ENCODE measurements at regions not wholly inside any gene's neighbourhood (a gene's known extent, or its start where the extent isn't known, plus 50 kb on each side); places are given as distances from the start of the nearest gene placed in this dataset.

- Histone ChIP-seq H4K8ac (ENCODE audit: low read depth, low read length) (no peak overlapping the region), H3K27ac (ENCODE audit: low read depth, low read length) (no peak overlapping the region), H3K79me2 (ENCODE audit: control insufficient read depth, insufficient read depth, low read length, poor library complexity) (no peaks in the 10 kb centered on the region), H2AK5ac (ENCODE audit: low read length) (no peak overlapping the region), H3K18ac (ENCODE audit: low read length) (no peak overlapping the region), H2BK12ac (ENCODE audit: low read length) (no peak overlapping the region), H3K27me3 (ENCODE audit: insufficient read depth, low read length) (no peaks in the 10 kb centered on the region), H3K4ac (ENCODE audit: low read depth, low read length) (no peak overlapping the region), H2AFZ (ENCODE audit: insufficient read depth, low read length, poor library complexity) (no peak overlapping the region), H3K9me3 (ENCODE audit: insufficient read depth, low read depth, low read length) (no peaks in the 10 kb centered on the region), H3K4me2 (ENCODE audit: low read length) (no peak overlapping the region), H4K12ac (ENCODE audit: low read depth, low read length) (no peak overlapping the region), H3K4me1 (ENCODE audit: control insufficient read depth in 1 of 2, insufficient read depth in 2 of 2, low read length in 2 of 2) (no peaks in the 10 kb centered on the region), H3K23ac (ENCODE audit: low read length) (no peak overlapping the region), H3K4me3 (ENCODE audit: low read depth, low read length) (no peak overlapping the region), H2BK120ac (ENCODE audit: insufficient read depth, low read length, poor library complexity) (no peak overlapping the region), H4K91ac (ENCODE audit: low read depth, low read length) (no peak overlapping the region), H3K79me1 (ENCODE audit: low read length) (no peaks in the 10 kb centered on the region), H3K14ac (ENCODE audit: low read length) (no peak overlapping the region), H2BK5ac (ENCODE audit: low read depth, low read length, poor library complexity) (no peak overlapping the region), H3K36me3 (ENCODE audit: control insufficient read depth in 1 of 2, insufficient read depth in 2 of 2, low read length in 2 of 2) (no peaks in the 10 kb centered on the region), H3K9ac (ENCODE audit: low read length) (no peak overlapping the region)
- WGBS (ENCODE audit: extremely low coverage, insufficient coverage, insufficient read length): no CpG with 5 or more reads among the region's 8 CpGs
- DNase-seq: peak; percentile 43 to 72
Measured at GRCh38 chr5:167895899-167896659, 395.4 kb upstream of the WWC1 start.

- Histone ChIP-seq H3K79me2 (ENCODE audit: control insufficient read depth, insufficient read depth, low read length, poor library complexity) (no peaks in the 10 kb centered on the region), H3K4ac (ENCODE audit: low read depth, low read length) (no peak overlapping the region), H3K9me3 (ENCODE audit: insufficient read depth, low read depth, low read length) (no peaks in the 10 kb centered on the region), H3K18ac (ENCODE audit: low read length) (no peak overlapping the region), H3K14ac (ENCODE audit: low read length) (no peak overlapping the region), H3K4me3 (ENCODE audit: low read depth, low read length) (no peak overlapping the region), H4K91ac (ENCODE audit: low read depth, low read length) (no peak overlapping the region), H3K4me1 (ENCODE audit: control insufficient read depth in 1 of 2, insufficient read depth in 2 of 2, low read length in 2 of 2) (no peaks in the 10 kb centered on the region), H3K36me3 (ENCODE audit: control insufficient read depth in 1 of 2, insufficient read depth in 2 of 2, low read length in 2 of 2) (no peaks in the 10 kb centered on the region), H2BK120ac (ENCODE audit: insufficient read depth, low read length, poor library complexity) (no peak overlapping the region), H3K27ac (ENCODE audit: low read depth, low read length) (no peak overlapping the region), H2BK5ac (ENCODE audit: low read depth, low read length, poor library complexity) (no peak overlapping the region), H4K8ac (ENCODE audit: low read depth, low read length) (no peak overlapping the region), H3K79me1 (ENCODE audit: low read length) (no peaks in the 10 kb centered on the region), H2AK5ac (ENCODE audit: low read length) (no peak overlapping the region), H4K12ac (ENCODE audit: low read depth, low read length) (no peak overlapping the region), H2AFZ (ENCODE audit: insufficient read depth, low read length, poor library complexity) (no peak overlapping the region), H3K27me3 (ENCODE audit: insufficient read depth, low read length) (no peaks in the 10 kb centered on the region), H3K4me2 (ENCODE audit: low read length) (no peak overlapping the region), H2BK12ac (ENCODE audit: low read length) (no peak overlapping the region), H3K9ac (ENCODE audit: low read length) (no peak overlapping the region), H3K23ac (ENCODE audit: low read length) (no peak overlapping the region)
- no peak for DNase-seq
- WGBS (ENCODE audit: extremely low coverage, insufficient coverage, insufficient read length): no CpG with 5 or more reads among the region's 10 CpGs
Measured at GRCh38 chr5:167896814-167897213, 394.6 kb upstream of the WWC1 start.

GRCh38 chr5:167897371-167897770, 394.1 kb upstream of the WWC1 start:
- no peak overlapping the region for H3K4me3 ChIP-seq (ENCODE audit: low read depth, low read length)
- H2BK5ac ChIP-seq (ENCODE audit: low read depth, low read length, poor library complexity): no peak overlapping the region
- H3K79me2 ChIP-seq (ENCODE audit: control insufficient read depth, insufficient read depth, low read length, poor library complexity): no peaks in the 10 kb centered on the region
- H4K12ac ChIP-seq (ENCODE audit: low read depth, low read length): no peak overlapping the region
- H3K18ac ChIP-seq (ENCODE audit: low read length): no peak overlapping the region
- H3K4me1 ChIP-seq (ENCODE audit: control insufficient read depth in 1 of 2, insufficient read depth in 2 of 2, low read length in 2 of 2): no peaks in the 10 kb centered on the region
- no peak overlapping the region for H3K14ac ChIP-seq (ENCODE audit: low read length)
- no peaks in the 10 kb centered on the region for H3K36me3 ChIP-seq (ENCODE audit: control insufficient read depth in 1 of 2, insufficient read depth in 2 of 2, low read length in 2 of 2)
- H2AFZ ChIP-seq (ENCODE audit: insufficient read depth, low read length, poor library complexity): no peak overlapping the region
- no peak overlapping the region for H3K23ac ChIP-seq (ENCODE audit: low read length)
- H3K4me2 ChIP-seq (ENCODE audit: low read length): no peak overlapping the region
- no peak overlapping the region for H3K27ac ChIP-seq (ENCODE audit: low read depth, low read length)
- H3K4ac ChIP-seq (ENCODE audit: low read depth, low read length): no peak overlapping the region
- H2AK5ac ChIP-seq (ENCODE audit: low read length): no peak overlapping the region
- no CpG with 5 or more reads among the region's 1 CpG for WGBS (ENCODE audit: extremely low coverage, insufficient coverage, insufficient read length)
- H4K8ac ChIP-seq (ENCODE audit: low read depth, low read length): no peak overlapping the region
- DNase-seq: no peak
- H4K91ac ChIP-seq (ENCODE audit: low read depth, low read length): no peak overlapping the region
- no peaks in the 10 kb centered on the region for H3K9me3 ChIP-seq (ENCODE audit: insufficient read depth, low read depth, low read length)
- H3K79me1 ChIP-seq (ENCODE audit: low read length): no peaks in the 10 kb centered on the region
- H2BK12ac ChIP-seq (ENCODE audit: low read length): no peak overlapping the region
- no peaks in the 10 kb centered on the region for H3K27me3 ChIP-seq (ENCODE audit: insufficient read depth, low read length)
- no peak overlapping the region for H3K9ac ChIP-seq (ENCODE audit: low read length)
- no peak overlapping the region for H2BK120ac ChIP-seq (ENCODE audit: insufficient read depth, low read length, poor library complexity)

GRCh38 chr5:167898361-167899042, 392.9 kb upstream of the WWC1 start:
- no CpG with 5 or more reads among the region's 6 CpGs for WGBS (ENCODE audit: extremely low coverage, insufficient coverage, insufficient read length)
- Histone ChIP-seq H3K79me2 (ENCODE audit: control insufficient read depth, insufficient read depth, low read length, poor library complexity) (no peaks in the 10 kb centered on the region), H2BK120ac (ENCODE audit: insufficient read depth, low read length, poor library complexity) (no peak overlapping the region), H4K91ac (ENCODE audit: low read depth, low read length) (no peak overlapping the region), H2AFZ (ENCODE audit: insufficient read depth, low read length, poor library complexity) (no peak overlapping the region), H2AK5ac (ENCODE audit: low read length) (no peak overlapping the region), H4K8ac (ENCODE audit: low read depth, low read length) (no peak overlapping the region), H3K79me1 (ENCODE audit: low read length) (no peaks in the 10 kb centered on the region), H2BK12ac (ENCODE audit: low read length) (no peak overlapping the region), H4K12ac (ENCODE audit: low read depth, low read length) (no peak overlapping the region), H3K27ac (ENCODE audit: low read depth, low read length) (no peak overlapping the region), H3K4me1 (ENCODE audit: control insufficient read depth in 1 of 2, insufficient read depth in 2 of 2, low read length in 2 of 2) (no peaks in the 10 kb centered on the region), H3K18ac (ENCODE audit: low read length) (no peak overlapping the region), H3K4ac (ENCODE audit: low read depth, low read length) (no peak overlapping the region), H3K27me3 (ENCODE audit: insufficient read depth, low read length) (no peaks in the 10 kb centered on the region), H3K14ac (ENCODE audit: low read length) (no peak overlapping the region), H3K9ac (ENCODE audit: low read length) (no peak overlapping the region), H3K23ac (ENCODE audit: low read length) (no peak overlapping the region), H2BK5ac (ENCODE audit: low read depth, low read length, poor library complexity) (no peak overlapping the region), H3K4me2 (ENCODE audit: low read length) (no peak overlapping the region), H3K4me3 (ENCODE audit: low read depth, low read length) (no peak overlapping the region), H3K36me3 (ENCODE audit: control insufficient read depth in 1 of 2, insufficient read depth in 2 of 2, low read length in 2 of 2) (no peaks in the 10 kb centered on the region), H3K9me3 (ENCODE audit: insufficient read depth, low read depth, low read length) (no peaks in the 10 kb centered on the region)
- DNase-seq: no peak

Data from trophoblast cell (in vitro differentiated cells and primary cell).